HG02938 (cell line): ENCODE measurements at regions not wholly inside any gene's neighbourhood (a gene's known extent, or its start where the extent isn't known, plus 50 kb on each side); places are given as distances from the start of the nearest gene placed in this dataset.
"Not testable (repeated sequence)": the region's sequence is repeated elsewhere in the genome, so short reads cannot be mapped to it uniquely, and the experiment has no call there.

ENCODE experiments used
- ATAC-seq: cut with Tn5 transposase; IDR thresholded peaks from one replicate; pipeline ENCODE4 v1.9.1; 2021; ENCODE audit warnings: mild to moderate bottlenecking, moderate library complexity; ENCODE audit not compliant: unreplicated experiment

DNA sequence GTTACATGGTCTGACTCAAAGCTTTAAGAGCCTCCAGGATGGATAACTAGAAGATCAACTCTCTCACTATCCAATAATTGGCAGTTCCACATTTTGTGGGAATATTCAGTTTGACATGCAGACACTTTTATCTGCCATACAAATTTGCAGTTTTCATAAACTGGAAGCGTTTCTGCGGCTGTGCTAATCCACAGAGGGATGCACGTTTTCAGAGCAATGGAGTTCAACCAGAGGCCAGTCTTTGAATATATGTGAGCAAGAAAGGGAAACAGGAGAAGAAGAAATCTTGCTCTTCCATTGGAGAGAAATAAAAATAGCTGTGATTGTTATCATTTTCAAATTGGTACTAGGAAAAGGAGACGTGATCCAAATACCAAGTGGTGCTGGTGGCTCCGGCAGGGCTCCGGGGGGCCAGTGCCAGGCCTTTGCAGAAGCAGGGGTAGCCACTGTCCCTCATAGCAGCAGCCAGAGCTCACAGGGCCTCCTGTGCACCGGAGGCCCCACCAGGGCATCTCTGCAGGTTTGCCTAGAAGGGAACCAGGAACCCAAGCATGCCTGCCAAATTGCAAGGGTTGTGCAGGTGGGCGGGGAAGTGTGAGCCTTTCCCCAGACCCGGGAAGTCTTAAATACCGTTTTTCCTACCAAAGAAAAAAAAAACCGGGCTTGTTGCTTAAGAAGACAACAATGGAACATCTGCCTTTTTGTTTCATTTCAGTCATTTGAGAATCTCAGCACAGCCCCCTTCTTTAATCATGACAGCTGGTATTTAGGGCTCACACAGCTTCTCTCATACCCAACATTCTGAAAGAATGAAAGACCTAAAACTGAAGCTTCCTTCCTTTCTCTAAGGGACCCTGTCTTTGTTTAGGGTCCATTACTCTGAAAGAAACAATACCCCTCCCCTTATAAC lies 791.1 kb upstream of the SOX11 start:
- ATAC-seq = no peak

- ATAC-seq = no peak
Observed at GRCh38 chr2:4903656-4904348, 788.4 kb upstream of the SOX11 start.

DNA sequence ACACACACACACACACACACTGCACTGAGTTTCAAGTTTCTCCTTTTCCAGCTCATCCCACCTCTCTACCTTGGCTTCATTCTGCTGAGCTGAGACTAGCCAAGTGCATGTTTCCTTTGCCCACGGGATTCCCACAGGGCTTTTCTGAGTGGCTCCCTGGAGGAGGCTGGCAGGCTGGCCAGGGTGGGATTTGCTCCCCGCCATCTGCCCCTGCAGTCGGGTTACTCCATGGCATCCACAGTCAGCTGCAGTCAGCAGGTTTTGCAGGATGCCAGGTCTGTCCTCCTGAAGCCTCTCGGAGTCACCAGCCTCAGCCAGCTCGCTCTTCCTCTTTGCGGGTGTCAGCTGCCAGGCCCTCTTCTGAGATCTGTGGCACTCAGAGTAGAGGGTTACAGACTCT lies 783.7 kb upstream of the SOX11 start:
- ATAC-seq = no peak

DNA sequence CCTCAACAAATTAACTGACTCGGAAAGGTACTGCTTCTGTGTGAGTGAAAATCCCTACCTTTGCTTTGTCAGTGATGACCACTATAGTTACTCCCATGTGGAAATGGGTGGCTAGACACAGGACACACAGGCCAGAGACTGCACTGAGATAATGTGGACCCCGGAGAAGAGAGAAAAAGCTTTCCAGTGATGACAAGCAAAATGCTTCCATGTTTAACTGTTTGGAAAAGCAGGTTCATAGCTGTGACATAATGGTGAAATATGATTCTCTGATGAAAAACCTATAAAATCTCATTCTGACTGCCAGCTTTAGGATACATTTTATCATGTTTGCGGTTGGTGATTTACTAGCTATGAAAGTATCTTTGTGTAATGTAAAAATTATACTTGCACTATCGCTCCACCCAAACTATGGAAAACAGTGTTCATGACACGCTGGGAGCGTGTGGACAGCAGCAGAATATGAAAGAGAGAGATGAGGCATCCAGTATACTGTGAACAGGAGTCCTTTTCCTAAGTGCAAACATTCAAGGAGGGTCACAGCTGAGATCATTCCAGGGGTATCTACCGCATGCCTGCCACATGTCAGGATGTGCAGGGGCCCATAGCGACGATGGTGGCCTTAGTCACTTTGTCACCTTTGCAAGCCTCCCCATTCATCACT lies 782.7 kb upstream of the SOX11 start:
- ATAC-seq = no peak

DNA sequence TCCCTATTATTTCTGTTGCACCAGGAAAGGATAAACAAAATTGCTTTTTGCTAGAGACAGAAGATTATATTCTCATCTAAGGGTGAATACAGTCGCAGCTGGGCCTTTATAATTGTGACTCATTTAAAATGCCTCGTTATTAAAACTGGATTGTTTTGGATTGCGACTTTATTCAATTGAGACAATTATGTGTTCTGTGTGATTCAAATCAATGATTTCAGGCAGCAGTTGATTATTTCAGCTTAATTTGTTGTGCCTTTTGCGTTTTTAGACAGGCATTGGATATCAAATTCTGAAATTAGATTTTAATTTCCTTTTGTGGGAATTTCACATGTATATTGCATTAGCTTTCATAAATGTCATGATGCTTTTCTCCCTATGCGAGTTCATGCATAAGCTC lies 778.1 kb upstream of the SOX11 start:
- ATAC-seq = no peak

- ATAC-seq = no peak
Observed at GRCh38 chr2:4914551-4914950, 777.6 kb upstream of the SOX11 start.

DNA sequence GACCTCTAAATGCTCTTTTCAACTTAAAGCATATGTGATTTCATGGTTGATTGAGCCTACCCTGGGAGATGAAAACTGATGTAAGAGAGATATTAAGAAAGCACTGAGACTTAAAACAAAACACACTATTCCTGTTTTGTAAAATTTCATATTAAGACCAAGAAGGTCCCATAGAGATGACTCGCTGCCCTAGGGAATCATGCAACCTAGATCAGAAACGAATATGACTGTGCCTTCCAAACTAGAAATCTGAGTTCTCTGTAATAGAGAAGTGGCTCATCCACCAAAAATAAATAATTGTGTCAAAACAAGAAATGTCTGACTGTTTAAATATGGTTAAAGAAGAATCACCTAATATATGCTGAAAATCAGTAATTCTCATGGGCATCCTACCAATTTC lies 776.8 kb upstream of the SOX11 start:
- no peak for ATAC-seq

DNA sequence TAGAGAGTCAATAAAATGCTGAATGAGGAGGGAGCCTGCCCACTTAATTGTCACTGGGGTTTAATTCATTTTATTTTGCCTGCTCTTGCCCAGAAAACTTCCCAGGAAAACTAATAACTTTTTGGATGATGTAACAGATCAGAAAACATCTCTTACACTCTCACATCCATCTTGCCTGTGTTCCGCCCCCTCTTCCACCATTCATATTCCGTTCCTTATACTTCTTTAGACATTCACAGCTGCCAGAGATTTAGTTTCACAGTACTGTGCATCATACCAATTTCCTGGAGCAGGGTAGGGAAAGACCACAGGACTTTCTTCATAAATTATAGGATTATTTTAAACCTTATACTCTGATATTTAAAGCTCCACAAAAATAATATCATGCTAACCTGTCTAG lies 776.1 kb upstream of the SOX11 start:
- no peak for ATAC-seq

- ATAC-seq = no peak
Observed at GRCh38 chr2:4930704-4931103, 761.5 kb upstream of the SOX11 start.

GRCh38 chr2:4931721-4932365 lies 760.3 kb upstream of the SOX11 start:
- no peak for ATAC-seq

- not testable (repeated sequence) for ATAC-seq
Observed at GRCh38 chr2:4935291-4935690, 756.9 kb upstream of the SOX11 start.

- ATAC-seq = no peak
Observed at GRCh38 chr2:4937550-4937949, 754.6 kb upstream of the SOX11 start.

GRCh38 chr2:4938206-4938605 lies 754.0 kb upstream of the SOX11 start:
- ATAC-seq = no peak

GRCh38 chr2:4942441-4942840 lies 749.7 kb upstream of the SOX11 start:
- no peak for ATAC-seq

DNA sequence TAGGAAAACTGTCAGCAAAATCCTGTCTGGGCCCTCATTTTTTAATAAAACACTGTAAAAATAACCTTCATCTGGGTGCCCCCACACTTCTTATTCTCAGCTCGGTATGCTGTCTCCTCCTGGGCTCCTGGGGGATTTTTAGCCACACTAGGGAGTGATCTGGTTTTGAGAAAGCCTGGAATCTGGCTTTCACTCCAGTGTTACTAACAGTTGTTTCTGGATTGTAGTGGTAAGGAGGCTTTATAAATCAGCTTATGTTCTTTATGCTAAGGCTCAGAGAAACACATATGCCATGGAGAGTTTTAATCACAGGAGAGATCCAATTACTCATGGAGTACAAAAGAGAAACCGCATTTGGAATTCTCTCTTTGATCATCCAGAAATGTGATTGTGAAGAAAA lies 744.3 kb upstream of the SOX11 start:
- no peak for ATAC-seq

DNA sequence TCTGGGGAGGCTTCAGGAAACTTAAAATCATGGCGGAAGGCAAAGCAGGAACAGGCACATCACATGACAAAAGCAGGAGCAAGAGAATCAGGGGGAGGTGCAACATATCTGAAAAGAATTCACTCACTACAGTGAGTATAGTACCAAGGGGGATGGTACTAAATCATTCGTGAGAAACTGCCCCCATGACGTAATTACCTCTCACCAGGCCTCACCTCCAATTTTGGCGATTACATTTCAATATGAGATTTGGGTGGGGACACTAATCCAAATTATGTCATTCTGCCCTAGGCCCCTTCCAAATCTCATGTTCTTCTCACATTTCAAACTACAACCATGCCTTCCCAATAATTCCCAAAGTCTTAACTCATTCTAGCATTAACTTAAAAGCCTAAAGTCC lies 740.8 kb upstream of the SOX11 start:
- no peak for ATAC-seq

DNA sequence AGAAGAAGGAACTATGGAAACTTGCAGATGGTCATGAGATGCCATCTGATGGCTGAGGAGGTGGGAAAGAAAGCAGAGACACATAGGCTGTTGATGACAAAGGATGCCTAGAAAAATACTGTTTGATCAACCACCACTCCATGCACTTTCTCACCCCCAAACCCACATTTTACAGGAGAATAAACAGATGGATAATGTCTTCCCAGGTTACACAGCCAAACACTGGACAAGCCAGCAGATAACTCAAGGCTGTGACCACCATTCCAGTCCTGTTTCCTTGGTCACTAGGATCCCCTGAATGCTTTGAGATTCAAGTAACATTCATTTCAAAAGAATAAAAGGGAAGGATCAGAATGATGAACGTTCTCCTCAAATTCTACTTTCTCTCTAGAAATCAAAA lies 733.0 kb upstream of the SOX11 start:
- ATAC-seq = no peak

DNA sequence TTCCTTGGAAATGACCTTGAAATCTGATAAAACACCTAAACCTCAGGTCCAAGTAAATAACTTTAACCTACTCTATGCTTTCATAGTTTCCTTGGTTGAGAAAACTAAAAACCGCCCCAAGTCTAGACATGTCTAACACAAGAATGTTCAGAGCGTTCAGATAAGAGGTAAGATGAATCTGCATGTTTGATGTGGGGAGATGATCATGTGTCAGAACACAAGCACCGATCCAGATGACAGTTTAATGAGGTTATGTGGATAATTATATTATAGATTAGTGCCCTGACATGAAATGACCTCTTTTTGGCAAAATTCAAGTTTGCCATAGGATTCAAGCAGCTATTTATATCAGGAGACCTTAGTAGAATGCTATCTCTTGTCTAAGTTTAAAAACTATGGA lies 729.8 kb upstream of the SOX11 start:
- no peak for ATAC-seq

GRCh38 chr2:4963106-4963505 lies 729.1 kb upstream of the SOX11 start:
- ATAC-seq = no peak

DNA sequence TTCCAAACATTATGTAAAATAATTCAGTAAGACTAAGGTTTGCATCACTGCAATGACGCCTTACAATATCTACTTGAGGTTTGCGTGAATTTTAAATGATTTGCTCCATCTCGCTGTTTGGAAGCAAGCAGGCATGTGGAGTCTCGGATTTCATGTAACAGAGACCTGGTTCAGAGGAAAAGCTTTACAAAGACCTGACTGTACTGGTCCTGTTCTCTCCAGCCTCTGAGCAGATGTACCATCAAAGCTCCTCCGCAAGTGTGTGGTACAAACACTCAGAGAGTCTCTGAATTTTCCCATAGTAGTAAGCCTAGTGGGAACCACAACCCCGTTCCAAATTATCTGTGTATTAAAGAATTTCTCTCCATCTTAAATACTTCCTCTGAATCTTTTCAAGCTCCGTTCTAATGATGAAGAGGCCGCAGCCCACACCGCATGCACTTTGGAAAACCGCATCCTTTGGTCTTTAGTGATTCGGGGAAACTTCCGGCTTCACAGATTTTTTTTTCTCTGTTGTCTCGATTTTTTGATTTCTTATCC lies 728.1 kb upstream of the SOX11 start:
- ATAC-seq = no peak

GRCh38 chr2:4964579-4964978 lies 727.6 kb upstream of the SOX11 start:
- ATAC-seq = no peak
